ENCODE measurements at regions not wholly inside any gene's neighbourhood (a gene's known extent, or its start where the extent isn't known, plus 50 kb on each side); places are given as distances from the start of the nearest gene placed in this dataset.

GRCh38 chr6:169341065-169341464, 87.4 kb upstream of the THBS2 start:
- no peak for DNase-seq (ENCODE audit: low read depth in 4 of 4, low spot score in 2 of 4)

GRCh38 chr6:169340395-169340794, 86.7 kb upstream of the THBS2 start:
- no peak for DNase-seq (ENCODE audit: low read depth in 4 of 4, low spot score in 2 of 4)

- DNase-seq (ENCODE audit: low read depth in 4 of 4, low spot score in 2 of 4) = no peak
Measured at GRCh38 chr6:169339731-169340309, 86.2 kb upstream of the THBS2 start.

- DNase-seq (ENCODE audit: low read depth in 4 of 4, low spot score in 2 of 4) = no peak
Measured at GRCh38 chr6:169339025-169339424, 85.4 kb upstream of the THBS2 start.

GRCh38 chr6:169337886-169338445, 84.3 kb upstream of the THBS2 start:
- no peak for DNase-seq (ENCODE audit: low read depth in 4 of 4, low spot score in 2 of 4)

GRCh38 chr6:169335301-169335700, 81.7 kb upstream of the THBS2 start:
- DNase-seq (ENCODE audit: low read depth in 4 of 4, low spot score in 2 of 4) = no peak

GRCh38 chr6:169332250-169332649, 78.6 kb upstream of the THBS2 start:
- DNase-seq (ENCODE audit: low read depth in 4 of 4, low spot score in 2 of 4) = no peak

GRCh38 chr6:169328112-169328801, 74.6 kb upstream of the THBS2 start:
- no peak for DNase-seq (ENCODE audit: low read depth in 4 of 4, low spot score in 2 of 4)

- no peak for DNase-seq (ENCODE audit: low read depth in 4 of 4, low spot score in 2 of 4)
Measured at GRCh38 chr6:169326067-169326799, 72.6 kb upstream of the THBS2 start.

GRCh38 chr6:169324656-169325459, 71.2 kb upstream of the THBS2 start:
- DNase-seq (ENCODE audit: low read depth in 4 of 4, low spot score in 2 of 4) = no peak

GRCh38 chr6:169324086-169324485, 70.4 kb upstream of the THBS2 start:
- no peak for DNase-seq (ENCODE audit: low read depth in 4 of 4, low spot score in 2 of 4)

GRCh38 chr6:169323221-169323620, 69.6 kb upstream of the THBS2 start:
- DNase-seq (ENCODE audit: low read depth in 4 of 4, low spot score in 2 of 4) = no peak

- no peak for DNase-seq (ENCODE audit: low read depth in 4 of 4, low spot score in 2 of 4)
Measured at GRCh38 chr6:169321546-169321945, 67.9 kb upstream of the THBS2 start.

GRCh38 chr6:169320013-169320412, 66.4 kb upstream of the THBS2 start:
- DNase-seq (ENCODE audit: low read depth in 4 of 4, low spot score in 2 of 4) = no peak

GRCh38 chr6:169317441-169318202, 64.0 kb upstream of the THBS2 start:
- no peak for DNase-seq (ENCODE audit: low read depth in 4 of 4, low spot score in 2 of 4)

- no peak for DNase-seq (ENCODE audit: low read depth in 4 of 4, low spot score in 2 of 4)
Measured at GRCh38 chr6:169316651-169317050, 63.0 kb upstream of the THBS2 start.

- no peak for DNase-seq (ENCODE audit: low read depth in 4 of 4, low spot score in 2 of 4)
Measured at GRCh38 chr6:169315830-169316614, 62.4 kb upstream of the THBS2 start.

- no peak for DNase-seq (ENCODE audit: low read depth in 4 of 4, low spot score in 2 of 4)
Measured at GRCh38 chr6:169313347-169314010, 59.8 kb upstream of the THBS2 start.

All from left renal cortex interstitium (tissue), 4 donors.